Renal cortex interstitium (tissue), 11 donors: ENCODE measurements at regions not wholly inside any gene's neighbourhood (a gene's known extent, or its start where the extent isn't known, plus 50 kb on each side); places are given as distances from the start of the nearest gene placed in this dataset.
A peak's percentile ranks its signal among the peaks of the same experiment; 100 is the strongest.

Experiments used
- DNase-seq, 11 donors: peaks; one replicate each; pipeline ENCODE4 v3.0.0-alpha.2; 2013; ENCODE audit warnings: low read depth in 9 of 11, low spot score in 4 of 11; ENCODE audit errors: extremely low read depth in 1 of 11

DNA sequence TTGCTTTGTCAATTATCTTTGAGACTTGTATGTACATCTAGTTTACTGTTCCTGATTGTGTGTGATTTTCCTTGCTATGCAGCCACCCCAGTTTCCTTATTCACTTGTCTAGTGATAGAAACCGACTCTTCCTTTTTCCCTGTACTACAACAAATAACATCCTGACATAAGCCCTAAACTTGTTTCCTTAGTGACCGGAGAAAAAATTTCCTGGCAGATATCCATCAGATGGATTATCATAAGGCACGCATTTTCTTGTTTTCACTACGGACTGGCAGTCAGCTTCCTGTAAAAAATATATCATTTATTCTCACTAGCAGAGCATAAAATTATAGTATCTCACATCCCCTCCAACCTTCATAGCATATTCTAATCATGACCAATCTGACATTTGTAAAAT, 410.7 kb downstream of the CENPC start:
- no peak for DNase-seq

DNA sequence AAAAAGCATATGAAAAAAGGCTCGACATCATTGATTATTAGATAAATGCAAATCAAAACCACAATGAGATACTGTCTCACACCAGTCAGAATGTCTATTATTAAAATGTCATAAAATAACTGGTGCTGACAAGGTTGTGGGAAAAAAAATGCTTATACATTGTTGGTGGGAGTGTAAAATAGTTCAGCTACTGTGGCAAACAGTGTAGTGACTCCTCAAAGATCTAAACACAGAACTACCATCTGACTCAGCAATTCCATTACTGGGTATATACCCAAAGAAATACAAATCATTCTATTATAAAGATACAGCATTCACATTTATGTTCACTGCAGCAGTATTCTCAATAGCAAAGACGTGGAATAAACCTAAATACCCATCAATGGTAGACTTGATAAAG, 412.1 kb downstream of the CENPC start:
- no peak for DNase-seq

DNA sequence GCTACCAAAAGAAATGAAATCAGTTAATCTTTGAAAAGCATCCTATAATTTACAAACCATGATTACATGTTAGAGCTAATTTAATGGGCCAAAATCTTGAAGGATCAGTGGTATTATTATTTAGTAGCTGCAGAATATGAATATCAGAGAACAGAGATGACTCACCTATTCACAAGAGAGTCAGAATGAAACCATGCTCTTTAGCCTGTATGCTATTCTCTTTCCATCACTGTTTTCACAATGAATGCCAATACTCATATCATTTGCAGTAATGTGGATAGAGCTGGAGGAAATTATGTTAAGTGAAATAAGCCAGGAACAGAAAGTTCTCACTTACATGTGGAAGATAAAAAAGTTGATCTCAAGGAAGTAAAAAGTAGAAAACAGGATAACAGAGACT, 414.1 kb downstream of the CENPC start:
- DNase-seq: no peak

DNA sequence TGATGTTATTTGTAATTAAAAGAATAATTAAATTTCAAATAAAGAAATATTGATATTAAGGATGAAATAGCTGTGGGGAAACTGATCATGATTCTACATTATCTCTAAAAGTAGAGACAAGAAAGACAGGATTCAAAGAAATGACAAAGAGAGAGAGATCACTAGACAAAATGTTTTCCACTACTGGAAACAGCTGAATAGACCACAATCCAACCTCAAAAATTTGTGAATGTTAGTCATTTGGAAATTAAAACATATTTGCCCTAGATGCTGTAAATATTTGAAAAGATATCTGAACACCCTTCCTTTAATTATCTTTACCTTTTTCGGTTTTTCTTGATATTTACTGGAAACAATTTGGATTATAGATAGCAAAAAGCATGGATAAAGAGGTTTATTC, 414.9 kb downstream of the CENPC start:
- no peak for DNase-seq

DNA sequence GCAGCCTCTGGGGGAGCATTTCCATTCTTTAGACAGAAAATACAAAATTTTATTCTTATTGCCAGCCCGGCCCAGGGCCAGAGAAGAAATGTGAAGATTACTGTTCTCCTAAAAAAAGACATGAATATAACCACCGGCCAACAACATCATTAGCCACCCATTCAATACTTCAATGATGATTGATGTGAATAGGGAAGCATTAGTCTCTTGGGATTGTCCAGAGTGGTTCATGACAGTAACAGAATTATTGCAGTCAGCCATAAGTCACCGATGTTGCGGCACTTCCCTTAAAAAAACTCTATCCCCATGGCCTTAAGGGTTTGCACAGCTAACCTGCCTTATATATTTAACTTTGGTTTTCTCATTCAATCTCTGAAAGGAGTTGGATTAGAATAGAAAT, 418.7 kb downstream of the CENPC start:
- no peak for DNase-seq

DNA sequence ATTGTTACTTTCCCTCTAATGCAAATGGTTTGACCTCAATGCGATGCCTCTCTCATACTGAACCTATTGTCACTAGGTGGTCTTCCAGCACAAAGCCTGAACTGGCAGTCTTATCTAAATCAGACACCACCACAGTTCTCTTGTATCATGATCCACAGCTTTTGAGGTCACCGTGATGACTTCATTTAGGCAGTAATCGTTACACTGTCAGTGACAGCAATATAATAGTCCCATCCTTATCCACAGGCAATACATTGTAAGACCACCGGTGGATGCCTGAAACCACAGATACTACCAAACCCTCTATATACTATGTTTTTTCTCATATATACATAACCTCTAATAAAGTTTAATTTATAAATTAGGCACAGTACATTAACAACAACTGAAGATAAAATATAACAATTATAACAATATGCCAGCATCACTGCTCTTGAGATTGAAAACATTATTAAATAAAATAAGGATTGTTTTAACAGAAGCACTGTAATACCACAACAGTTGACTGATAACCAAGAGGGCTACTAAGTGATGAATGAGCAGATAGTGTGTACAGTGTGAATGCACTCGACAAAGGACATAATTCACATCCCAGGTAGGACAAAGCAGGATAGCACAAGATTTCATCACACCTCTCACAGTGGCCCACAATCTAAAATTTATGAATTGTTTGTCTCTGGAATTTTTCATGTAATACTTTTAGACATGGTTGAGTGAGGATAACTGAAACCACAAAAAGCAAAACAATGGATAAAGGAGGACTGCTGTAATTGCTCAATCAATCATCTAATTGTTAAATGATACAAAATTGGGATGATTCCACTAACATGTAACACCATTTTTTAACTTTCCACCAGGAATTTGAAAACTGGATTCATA, 419.4 kb downstream of the CENPC start:
- no peak for DNase-seq

DNA sequence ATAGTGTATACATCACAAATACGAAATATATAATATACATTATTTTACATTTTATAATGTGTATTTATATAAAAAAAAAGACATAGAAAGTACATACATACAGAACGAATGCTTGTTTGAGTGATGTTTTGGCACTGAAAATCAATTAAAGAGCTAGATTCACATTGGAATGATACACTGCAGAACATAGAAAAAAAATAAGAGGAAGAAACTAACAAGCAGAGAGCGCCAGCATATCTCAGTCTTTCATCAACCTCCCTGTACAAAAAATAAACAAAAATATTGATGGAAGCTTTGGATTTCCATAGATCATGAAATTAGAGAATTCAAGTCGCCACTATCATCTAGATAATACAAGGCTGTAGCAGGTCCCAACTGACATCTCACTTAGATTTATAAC, 420.6 kb downstream of the CENPC start:
- DNase-seq: no peak

DNA sequence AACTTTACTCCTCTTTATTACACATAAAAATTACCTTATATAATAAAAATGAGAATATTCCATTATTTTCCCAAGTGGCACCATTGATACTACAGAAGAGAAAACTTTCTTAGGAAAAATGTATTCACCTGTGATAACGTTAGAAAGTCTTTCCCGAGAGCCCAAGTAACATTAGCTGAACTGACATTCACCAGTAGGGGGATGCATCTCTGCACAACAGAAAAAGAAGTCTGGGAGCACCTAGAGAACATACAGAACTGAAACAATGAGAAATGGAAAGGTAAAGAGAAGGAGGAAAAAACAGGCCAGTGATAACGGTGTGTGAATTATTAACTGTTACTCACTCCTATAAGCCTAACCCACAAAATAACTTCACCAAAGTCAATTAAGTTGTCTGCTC, 423.3 kb downstream of the CENPC start:
- DNase-seq: peak in 8 of 11 donors; percentile 3 to 14 (median 9)

DNA sequence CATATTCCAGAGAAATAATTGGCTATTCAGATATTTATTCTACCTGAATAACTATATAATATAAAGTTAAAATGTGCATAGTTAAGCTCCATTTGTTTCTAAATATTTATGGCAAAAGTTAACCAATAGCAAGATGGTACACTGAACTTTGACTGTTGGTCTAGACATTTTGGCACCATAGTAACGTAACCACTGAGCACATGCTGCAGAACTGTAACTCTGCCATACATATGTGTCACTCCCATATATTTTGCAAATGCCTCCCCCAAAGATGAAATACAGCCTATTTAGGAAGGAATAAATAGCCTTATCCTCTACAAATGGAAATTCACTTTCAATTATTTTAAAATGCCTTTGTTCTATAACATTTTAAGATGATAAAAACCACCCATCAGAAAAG, 424.9 kb downstream of the CENPC start:
- DNase-seq: no peak

DNA sequence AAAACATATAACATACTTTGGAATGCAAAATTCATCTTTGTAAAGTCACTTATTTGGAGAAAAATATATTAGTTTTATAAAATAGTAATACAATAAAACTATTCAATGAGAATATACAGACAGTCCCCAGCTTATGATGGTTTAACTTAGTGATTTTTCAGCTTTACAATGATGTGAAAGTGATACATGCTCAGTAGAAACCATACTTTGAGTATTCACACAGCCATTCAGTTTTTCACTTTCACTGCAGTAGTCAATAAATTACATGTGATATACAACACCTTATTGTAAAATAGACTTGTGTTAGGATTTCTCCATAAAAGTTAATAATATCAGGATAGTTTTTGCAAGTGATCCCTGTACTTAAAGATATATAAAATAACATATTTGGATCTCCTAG, 436.0 kb downstream of the CENPC start:
- no peak for DNase-seq

DNA sequence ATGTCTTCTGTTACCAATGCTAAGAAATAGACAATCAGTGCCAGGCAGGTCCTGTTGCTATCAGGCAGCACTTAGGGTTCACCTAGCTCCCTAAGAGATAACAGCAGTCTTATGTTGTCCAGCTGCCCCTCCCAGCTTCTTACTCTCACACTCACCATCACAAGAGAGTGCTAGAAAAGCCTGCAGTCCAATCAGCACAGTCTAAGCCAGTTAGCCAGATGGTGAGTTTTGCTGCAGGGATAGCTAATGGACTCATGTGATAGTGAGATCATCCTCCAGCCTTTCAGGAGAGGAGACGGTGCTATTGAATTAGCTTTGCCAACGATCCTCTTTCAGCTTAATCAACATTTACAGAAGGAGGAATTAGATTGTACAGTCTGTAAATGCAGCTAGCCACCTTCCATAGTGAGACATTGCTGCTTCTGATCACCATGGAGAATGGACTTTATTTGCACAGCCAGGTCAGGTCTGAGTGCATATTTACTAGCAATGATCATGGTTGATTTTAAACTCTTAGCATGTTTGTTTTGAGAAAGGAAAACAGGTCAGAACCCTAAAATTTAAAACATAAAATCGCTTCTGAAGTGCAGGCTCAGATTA, 438.3 kb downstream of the CENPC start:
- DNase-seq: no peak

DNA sequence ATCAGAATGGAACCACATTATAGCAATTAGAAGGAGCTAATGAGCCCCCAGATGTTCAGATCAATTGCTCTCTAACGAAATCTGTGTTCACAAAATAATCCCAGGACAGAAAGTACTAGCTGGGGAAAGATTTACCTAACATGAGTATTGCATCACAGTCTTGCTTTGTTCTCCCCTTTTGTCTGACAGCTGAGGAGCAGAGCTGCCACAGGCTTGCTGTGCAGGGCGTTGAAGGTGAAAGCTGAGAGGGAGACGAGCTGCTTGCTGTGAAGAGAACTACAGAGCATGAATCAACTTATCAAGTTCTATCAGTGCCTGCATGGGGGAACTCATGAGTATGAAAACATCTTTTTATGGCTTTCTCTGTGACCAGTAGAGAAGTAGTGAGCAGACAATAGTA, 441.2 kb downstream of the CENPC start:
- DNase-seq: no peak

DNA sequence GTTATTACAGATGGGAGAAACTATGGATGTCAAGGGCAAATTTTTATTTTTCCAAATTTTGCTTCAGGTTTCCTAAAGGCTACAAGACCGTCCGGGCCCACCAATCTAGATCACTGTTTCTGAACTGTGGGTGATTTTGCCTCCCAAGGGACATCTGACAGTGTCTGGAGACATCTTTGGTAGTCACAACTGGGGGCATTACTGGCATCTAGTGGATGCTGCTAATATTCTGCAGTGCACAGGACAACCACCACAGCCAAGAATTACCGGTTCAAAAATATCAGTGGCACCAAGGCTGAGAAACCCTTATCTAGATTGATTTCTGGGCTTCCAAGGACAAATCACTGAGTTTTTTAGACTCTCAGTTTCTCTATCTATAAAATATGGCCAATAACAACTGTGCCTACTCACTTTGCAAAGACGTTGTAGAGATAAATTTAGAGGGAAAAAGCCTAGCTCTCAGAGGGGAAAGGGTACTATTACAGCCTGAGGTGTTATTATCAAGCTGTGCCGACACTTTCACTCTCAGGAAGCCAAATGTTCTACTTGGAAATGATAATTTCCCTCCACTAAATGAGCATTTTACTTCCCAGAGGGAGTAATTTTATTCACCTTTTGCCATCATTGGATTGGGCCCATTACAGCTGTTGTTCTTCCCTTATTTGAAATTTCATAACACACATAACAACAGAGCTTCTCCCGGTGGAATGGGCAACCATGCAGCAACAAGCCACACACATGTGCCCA, 442.1 kb downstream of the CENPC start:
- DNase-seq: no peak

DNA sequence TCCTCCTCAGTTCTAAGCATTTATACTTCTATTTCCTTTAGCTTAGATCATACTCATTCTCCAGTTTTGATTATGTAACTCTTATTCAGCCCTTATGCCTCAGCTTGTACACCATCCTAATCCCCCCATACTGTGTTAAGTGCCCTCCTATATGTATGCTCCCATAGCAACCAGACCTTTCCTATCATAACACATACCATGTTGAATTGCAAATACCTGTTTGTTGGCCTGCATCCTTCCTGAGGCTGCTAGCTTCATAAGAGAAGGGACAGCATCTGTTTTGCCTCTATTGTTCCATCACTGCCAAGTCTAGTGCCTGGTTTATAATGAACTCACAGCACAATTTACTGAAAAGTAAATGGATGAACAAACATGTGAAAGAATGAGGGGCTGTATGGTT, 443.7 kb downstream of the CENPC start:
- DNase-seq: no peak

DNA sequence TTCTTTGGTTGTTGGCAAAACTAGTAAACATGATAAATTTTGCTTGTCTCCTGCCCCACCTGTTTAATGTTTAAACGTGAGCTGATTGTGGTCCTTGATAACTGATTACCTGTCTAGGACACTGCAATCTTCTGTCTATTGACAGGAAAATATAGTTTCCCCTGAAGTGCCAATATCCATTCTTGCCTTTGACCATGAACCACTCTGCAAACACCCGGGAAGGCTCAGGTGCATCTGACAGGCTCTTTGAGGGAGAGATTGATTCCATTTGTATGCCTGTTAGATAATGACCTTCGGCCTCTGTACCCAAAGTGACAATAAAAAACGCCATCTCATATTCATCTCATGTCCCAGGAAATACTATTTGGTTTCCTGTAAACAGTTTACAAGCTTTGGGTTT, 453.0 kb downstream of the CENPC start:
- no peak for DNase-seq

DNA sequence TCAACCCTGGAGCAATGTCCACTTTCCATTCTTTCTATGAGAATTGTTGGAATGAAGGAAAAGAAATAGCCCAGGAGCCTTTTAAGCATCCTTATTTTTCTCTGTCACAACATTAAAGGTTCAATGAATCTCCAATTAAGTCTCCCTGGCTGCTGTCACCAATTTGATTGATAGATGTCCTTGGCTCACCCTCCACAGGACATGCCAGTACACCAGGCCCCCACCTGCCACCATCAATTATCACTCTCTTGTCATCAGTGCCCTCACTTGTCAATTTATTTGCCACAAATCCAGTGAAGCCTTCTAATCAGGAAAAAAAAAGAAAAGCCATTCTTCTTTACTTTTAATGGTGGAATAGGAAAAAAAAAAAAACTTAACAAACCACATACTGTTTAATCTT, 453.6 kb downstream of the CENPC start:
- no peak for DNase-seq

DNA sequence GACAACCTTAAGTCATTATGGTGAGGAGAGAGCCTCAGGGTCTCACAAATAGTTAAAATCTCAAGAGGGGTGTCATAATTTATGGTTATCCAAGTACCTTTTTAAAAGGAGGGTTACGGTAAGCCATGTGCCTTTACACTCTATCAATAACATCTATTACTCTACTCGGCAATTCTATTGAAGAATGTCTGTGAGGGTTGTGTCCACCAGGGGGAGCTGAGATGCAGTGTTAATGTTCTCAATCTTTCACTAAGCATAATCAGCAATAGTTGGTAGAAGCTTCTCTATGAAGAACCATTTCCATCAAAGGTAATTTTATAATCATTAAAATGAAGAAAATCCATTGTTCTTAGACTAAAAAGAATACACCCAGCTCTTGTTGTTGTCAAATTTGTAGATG, 457.4 kb downstream of the CENPC start:
- DNase-seq: no peak

DNA sequence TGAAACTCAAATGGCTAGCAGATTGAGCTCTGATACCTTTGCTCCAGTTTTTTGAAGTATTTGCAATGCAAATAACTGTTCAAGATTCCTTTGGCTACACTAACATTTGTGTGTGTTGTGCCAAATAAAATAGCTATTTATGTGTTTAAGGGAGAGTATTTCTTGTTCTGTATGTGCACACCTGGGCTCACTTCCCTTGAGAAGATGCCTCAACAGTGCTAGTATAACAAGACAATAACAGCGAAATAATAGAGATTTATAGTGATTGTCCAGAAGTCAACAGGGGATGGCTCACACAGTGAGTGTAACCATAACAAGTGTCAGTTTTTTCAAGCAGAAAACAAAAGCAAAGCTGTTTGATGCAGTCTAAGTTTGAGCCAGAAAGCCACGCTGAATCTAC, 460.5 kb downstream of the CENPC start:
- no peak for DNase-seq

DNA sequence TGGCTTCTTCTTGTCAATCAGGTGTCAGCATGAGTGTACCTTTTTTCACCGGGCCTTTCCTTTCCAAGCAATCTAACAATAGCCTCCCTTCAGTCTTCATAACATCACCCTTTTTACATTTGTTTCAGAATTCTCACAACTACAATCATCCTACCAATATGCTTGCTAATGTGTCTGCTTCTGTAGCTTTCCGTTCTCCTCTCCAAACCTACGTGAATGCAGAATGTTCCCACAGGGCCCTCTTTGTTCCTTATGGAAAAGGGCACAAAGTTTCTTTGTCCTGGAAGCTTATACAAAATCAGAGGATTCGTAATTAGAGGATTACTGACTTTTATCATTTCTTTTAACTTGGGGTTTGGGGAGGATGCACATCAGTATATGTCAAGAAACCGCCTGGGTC, 461.8 kb downstream of the CENPC start:
- no peak for DNase-seq

DNA sequence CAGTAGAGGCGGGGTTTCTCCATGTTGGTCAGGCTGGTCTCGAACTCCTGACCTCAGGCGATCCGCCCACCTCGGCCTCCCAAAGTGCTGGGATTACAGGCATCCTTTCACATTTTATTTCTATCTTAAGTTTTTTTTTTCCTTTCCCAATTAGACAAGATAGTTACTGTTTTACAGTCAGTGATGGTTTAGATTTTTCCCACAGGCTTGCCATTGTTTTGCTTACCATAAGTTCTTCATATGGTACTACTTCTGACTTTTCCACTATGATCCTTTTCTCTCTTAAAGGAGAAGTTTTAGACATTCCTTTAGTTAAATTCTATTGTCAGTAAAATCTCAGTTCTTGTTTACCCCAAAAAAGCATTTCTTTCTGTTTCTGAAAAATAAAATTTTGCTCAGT, 462.6 kb downstream of the CENPC start:
- no peak for DNase-seq
